Skeletal muscle tissue (tissue), 3 donors: ENCODE measurements at regions not wholly inside any gene's neighbourhood (a gene's known extent, or its start where the extent isn't known, plus 50 kb on each side); places are given as distances from the start of the nearest gene placed in this dataset.

Experiments
- H3K27ac ChIP-seq: one replicate; pipeline ENCODE4 v1.7.0; 2013; ENCODE audit warnings: mild to moderate bottlenecking, low read depth, low read length, inconsistent platforms
- H3K27me3 ChIP-seq, 3 donors: one replicate each; pipeline ENCODE4 v1.7.0; 2013; ENCODE audit warnings: low read length in 3 of 3; ENCODE audit not compliant: control insufficient read depth in 3 of 3, insufficient read depth in 3 of 3
- H3K36me3 ChIP-seq, 3 donors: one replicate each; pipeline ENCODE4 v1.7.0; 2013; ENCODE audit warnings: low read length in 3 of 3; ENCODE audit not compliant: control insufficient read depth in 3 of 3, insufficient read depth in 3 of 3
- H3K4me1 ChIP-seq, 3 donors: one replicate each; pipeline ENCODE4 v1.7.0; 2013; ENCODE audit warnings: low read length in 3 of 3, mild to moderate bottlenecking in 3 of 3; ENCODE audit not compliant: control insufficient read depth in 3 of 3, insufficient read depth in 3 of 3
- H3K4me3 ChIP-seq, 3 donors: one replicate each; pipeline ENCODE4 v1.7.0; 2013; ENCODE audit warnings: low read length in 3 of 3
- H3K9ac ChIP-seq, 3 donors: one replicate each; pipeline ENCODE4 v1.7.0; 2013; ENCODE audit warnings: low read length in 3 of 3, mild to moderate bottlenecking in 3 of 3, moderate library complexity in 2 of 3, low read depth in 1 of 3
- H3K9me3 ChIP-seq, 3 donors: one replicate each; pipeline ENCODE4 v1.7.0; 2013; ENCODE audit warnings: low read length in 3 of 3; ENCODE audit not compliant: control insufficient read depth in 3 of 3
- donor health status: Osteomylitis.

DNA sequence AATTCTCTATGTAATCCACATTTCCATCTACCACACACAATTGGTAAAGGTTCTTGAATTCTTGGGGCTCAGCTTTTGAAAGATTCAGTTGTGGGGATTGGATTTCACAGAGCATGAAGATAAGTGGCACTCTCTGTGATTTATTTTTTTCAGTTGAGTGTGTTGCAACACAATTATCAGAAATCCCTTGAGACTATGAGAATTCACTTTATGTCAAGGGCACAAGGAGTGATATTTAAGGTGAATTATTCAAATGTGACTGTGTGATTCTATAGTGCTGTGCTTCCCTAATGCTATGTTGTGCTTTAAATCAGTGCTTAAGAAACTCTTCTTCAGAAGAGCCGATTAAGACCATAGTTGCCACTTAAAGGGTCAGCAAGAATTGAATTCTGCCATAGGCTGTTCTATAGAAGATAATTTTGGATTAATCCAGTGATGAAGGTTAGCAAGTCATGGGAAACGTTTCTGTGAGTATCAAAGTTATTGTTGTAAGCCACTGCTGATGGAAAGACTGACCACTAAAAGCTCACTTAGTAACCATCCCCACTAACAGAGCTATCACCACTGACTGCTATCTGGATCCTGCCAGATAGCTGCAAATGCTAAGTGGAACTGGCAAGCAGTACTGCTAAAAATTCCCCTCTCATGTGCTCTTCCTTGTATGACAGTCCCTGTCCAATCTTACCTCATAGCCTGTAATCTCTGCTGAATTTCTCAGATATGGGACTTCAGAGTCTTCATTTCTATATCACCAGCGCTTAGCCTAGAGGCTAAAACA lies 134.0 kb upstream of the SEMA3D start:
- H3K36me3 ChIP-seq: no peaks in the 10 kb centered on the region

GRCh38 chr7:85316489-85316888 lies 129.6 kb upstream of the SEMA3D start:
- Histone ChIP-seq H3K4me3 (no peak overlapping the region), H3K36me3 (no peaks in the 10 kb centered on the region), H3K27me3 (no peaks in the 10 kb centered on the region), H3K9ac (no peak overlapping the region), H3K4me1 (no peaks in the 10 kb centered on the region), H3K9me3 (no peaks in the 10 kb centered on the region), H3K27ac (no peak overlapping the region)

More for the DNA sequence above, 134.0 kb upstream of the SEMA3D start:
- Histone ChIP-seq H3K4me1 (no peaks in the 10 kb centered on the region), H3K27me3 (no peaks in the 10 kb centered on the region), H3K9me3 (no peaks in the 10 kb centered on the region), H3K9ac (no peak overlapping the region), H3K4me3 (no peak overlapping the region), H3K27ac (no peak overlapping the region)

- no peak overlapping the region for H3K4me3 ChIP-seq
- H3K36me3 ChIP-seq: no peaks in the 10 kb centered on the region
- no peaks in the 10 kb centered on the region for H3K4me1 ChIP-seq
- no peak overlapping the region for H3K27ac ChIP-seq
- no peak overlapping the region for H3K9ac ChIP-seq
- no peaks in the 10 kb centered on the region for H3K27me3 ChIP-seq
- no peaks in the 10 kb centered on the region for H3K9me3 ChIP-seq
Observed at GRCh38 chr7:85310301-85310700, 123.4 kb upstream of the SEMA3D start.

- Histone ChIP-seq H3K27me3 (no peaks in the 10 kb centered on the region), H3K9ac (no peak overlapping the region), H3K4me1 (no peaks in the 10 kb centered on the region), H3K4me3 (no peak overlapping the region), H3K9me3 (no peaks in the 10 kb centered on the region), H3K27ac (no peak overlapping the region), H3K36me3 (no peaks in the 10 kb centered on the region)
Observed at GRCh38 chr7:85306115-85306514, 119.3 kb upstream of the SEMA3D start.

DNA sequence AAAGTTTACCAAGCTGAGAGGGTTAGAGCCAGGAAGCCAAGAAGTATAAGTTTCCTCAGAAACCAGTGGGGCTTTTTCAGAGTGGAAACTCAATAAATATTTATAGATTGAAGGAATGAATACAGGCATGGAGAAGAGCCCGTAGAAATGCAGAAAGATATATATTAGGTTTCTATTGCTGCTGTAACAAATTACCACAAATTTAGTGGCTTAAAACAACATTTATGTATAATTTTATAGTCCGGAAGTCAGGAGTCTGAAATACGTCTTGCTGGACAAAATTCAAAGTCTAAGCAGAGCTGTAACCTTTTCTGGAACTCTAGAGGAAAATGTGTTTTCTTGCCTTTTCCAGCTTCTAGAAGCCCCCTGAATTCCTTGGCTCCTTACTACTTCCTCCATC lies 107.3 kb upstream of the SEMA3D start:
- Histone ChIP-seq H3K27ac (no peak overlapping the region), H3K9ac (no peak overlapping the region), H3K4me3 (no peak overlapping the region), H3K9me3 (no peaks in the 10 kb centered on the region), H3K4me1 (no peaks in the 10 kb centered on the region), H3K36me3 (no peaks in the 10 kb centered on the region), H3K27me3 (no peaks in the 10 kb centered on the region)

DNA sequence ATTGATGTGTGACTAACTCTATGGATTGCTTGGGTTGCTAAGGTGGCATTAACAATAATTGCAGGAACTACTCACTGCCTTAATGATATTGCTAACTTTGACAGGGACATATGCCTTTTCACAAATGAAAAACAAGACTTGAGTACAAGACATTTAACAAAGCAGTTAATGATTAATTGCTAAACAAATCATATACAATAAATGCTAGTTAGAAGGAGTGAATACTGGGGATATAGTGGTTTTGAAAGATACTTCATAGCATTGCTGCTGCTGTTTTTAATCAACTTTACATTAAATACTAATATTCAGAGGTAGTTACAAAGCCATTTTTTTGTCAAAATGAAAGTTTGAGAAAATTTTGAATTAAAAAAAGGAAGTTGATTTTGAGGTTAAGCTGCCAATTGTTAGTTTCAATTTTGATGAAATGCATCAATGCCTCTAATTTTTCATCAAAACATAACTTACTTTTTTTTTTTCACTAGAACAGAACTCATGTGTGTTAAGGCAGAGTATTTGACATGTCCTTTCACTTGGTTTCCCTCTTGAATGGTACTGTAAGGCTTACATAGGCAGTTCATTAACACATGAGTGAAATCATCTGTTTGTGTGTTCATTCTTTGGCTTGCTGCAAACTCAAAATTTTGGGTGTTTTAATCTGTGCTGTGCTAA lies 106.2 kb upstream of the SEMA3D start:
- Histone ChIP-seq H3K9me3 (no peaks in the 10 kb centered on the region), H3K27ac (no peak overlapping the region), H3K4me1 (no peaks in the 10 kb centered on the region), H3K9ac (no peak overlapping the region), H3K27me3 (no peaks in the 10 kb centered on the region), H3K4me3 (no peak overlapping the region), H3K36me3 (no peaks in the 10 kb centered on the region)

DNA sequence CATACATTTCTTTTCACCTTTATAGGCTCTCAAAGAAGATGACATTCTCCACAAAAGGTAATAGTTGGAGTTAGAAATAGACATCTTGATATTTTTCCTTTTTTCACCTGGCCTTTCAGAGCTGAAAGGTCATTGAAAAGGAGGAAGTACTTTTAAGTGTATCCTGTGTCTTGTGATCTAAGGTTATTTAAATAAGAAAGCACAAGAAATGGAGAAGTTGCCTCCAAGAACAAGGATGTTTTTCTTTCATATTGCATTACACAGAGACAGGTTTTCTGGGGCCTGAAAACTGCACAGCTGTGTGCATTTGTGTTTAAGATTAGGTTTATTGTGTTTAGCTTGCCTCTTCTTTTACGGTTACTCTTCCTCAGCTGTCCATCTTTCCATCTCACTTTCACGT lies 103.4 kb upstream of the SEMA3D start:
- no peaks in the 10 kb centered on the region for H3K4me1 ChIP-seq
- H3K27ac ChIP-seq: no peak overlapping the region

GRCh38 chr7:85289279-85289678 lies 102.4 kb upstream of the SEMA3D start:
- Histone ChIP-seq H3K27me3 (no peaks in the 10 kb centered on the region), H3K9me3 (no peaks in the 10 kb centered on the region), H3K36me3 (no peaks in the 10 kb centered on the region), H3K4me3 (no peak overlapping the region), H3K9ac (no peak overlapping the region), H3K27ac (no peak overlapping the region), H3K4me1 (no peaks in the 10 kb centered on the region)

More for the DNA sequence above, 103.4 kb upstream of the SEMA3D start:
- Histone ChIP-seq H3K36me3 (no peaks in the 10 kb centered on the region), H3K27me3 (no peaks in the 10 kb centered on the region), H3K9me3 (no peaks in the 10 kb centered on the region), H3K4me3 (no peak overlapping the region), H3K9ac (no peak overlapping the region)

DNA sequence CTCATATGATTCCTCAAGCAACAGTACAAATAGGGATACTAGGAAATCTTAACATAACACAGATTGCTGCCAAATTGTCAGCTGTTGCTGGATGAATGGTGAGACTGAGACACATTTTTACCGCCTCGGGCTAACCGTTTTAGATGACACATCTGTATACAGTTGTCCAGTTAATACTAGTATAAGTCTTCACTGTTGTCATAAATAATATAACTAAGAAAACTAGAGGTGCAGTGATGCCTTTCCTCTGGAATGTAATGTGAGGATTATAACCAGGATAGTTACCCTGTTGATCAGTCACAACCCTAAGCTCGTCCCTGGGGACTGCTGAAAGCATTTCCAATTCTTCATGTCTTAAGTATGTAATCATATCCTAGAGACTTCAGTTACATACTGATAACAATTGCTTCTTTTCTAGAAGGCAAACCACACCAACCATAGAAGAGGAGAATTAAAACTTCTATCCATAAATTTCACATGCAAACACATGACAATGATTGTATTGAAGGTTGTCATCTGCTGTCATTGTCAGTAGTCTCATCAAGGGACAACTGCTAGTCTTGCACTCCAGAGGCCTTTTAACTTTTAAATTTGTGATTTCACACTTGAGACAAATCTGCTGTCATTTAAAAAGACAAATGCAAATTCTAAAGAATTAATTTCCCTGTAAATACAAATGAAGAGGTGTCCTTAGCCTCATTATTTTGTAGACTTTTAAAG lies 100.4 kb upstream of the SEMA3D start:
- no peak overlapping the region for H3K9ac ChIP-seq
- no peaks in the 10 kb centered on the region for H3K9me3 ChIP-seq
- no peak overlapping the region for H3K4me3 ChIP-seq
- H3K4me1 ChIP-seq: no peaks in the 10 kb centered on the region
- H3K27me3 ChIP-seq: no peaks in the 10 kb centered on the region
- no peak overlapping the region for H3K27ac ChIP-seq
- no peaks in the 10 kb centered on the region for H3K36me3 ChIP-seq

DNA sequence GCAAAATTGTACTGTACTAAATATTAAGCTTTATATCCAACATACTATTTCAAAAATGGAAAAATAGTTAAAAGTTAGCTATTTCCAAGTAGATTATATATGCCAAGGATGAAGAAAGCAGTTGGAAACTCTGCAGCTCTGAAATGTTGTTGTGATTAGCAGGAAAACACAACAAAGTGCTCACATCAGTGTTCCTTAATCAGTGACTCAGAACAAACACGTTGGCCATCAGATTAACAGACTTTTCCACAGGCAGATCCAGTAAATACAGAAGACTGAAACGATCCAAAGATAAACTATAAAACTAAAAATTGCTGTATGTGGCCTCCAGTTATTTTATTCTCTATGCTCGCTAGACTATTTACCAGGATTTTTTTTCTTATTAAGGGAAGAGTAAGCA lies 99.6 kb upstream of the SEMA3D start:
- Histone ChIP-seq H3K27ac (no peak overlapping the region), H3K4me3 (no peak overlapping the region), H3K4me1 (no peaks in the 10 kb centered on the region), H3K36me3 (no peaks in the 10 kb centered on the region), H3K27me3 (no peaks in the 10 kb centered on the region), H3K9me3 (no peaks in the 10 kb centered on the region), H3K9ac (no peak overlapping the region)
